HFFc6 (cell line): ENCODE measurements at regions not wholly inside any gene's neighbourhood (a gene's known extent, or its start where the extent isn't known, plus 50 kb on each side); places are given as distances from the start of the nearest gene placed in this dataset.
"Not testable (repeated sequence)": the region's sequence is repeated elsewhere in the genome, so short reads cannot be mapped to it uniquely, and the experiment has no call there.

ENCODE experiments used
- DNase-seq: peaks from one replicate; pipeline ENCODE4 v3.0.0-alpha.2; 2018
- H3K27ac Mint-ChIP-seq: 2 replicates; pipeline ENCODE4 v1.8.0; 2020; ENCODE audit warnings: mild to moderate bottlenecking, mixed read lengths
- H3K27me3 Mint-ChIP-seq: 2 replicates; pipeline ENCODE4 v1.8.0; 2021; ENCODE audit warnings: mild to moderate bottlenecking, moderate library complexity, mixed read lengths; ENCODE audit not compliant: insufficient read depth
- H3K36me3 Mint-ChIP-seq: 2 replicates; pipeline ENCODE4 v1.8.0; 2021; ENCODE audit warnings: low read depth, mixed read lengths
- H3K4me1 Mint-ChIP-seq: 2 replicates; pipeline ENCODE4 v1.8.0; 2020; ENCODE audit warnings: low read depth, mixed read lengths
- H3K4me3 Mint-ChIP-seq: 2 replicates; pipeline ENCODE4 v1.8.0; 2020; ENCODE audit warnings: mild to moderate bottlenecking, moderate library complexity, mixed read lengths
- H3K9me3 Mint-ChIP-seq: 2 replicates; pipeline ENCODE4 v1.8.0; 2020; ENCODE audit warnings: mild to moderate bottlenecking, mixed read lengths
- CTCF ChIP-seq: fragments of 200-600 bp; sonication (generic); IDR thresholded peaks from 2 replicates; pipeline ENCODE4 v1.5.0; 2021; ENCODE audit warnings: antibody characterized with exemption, mild to moderate bottlenecking

DNA sequence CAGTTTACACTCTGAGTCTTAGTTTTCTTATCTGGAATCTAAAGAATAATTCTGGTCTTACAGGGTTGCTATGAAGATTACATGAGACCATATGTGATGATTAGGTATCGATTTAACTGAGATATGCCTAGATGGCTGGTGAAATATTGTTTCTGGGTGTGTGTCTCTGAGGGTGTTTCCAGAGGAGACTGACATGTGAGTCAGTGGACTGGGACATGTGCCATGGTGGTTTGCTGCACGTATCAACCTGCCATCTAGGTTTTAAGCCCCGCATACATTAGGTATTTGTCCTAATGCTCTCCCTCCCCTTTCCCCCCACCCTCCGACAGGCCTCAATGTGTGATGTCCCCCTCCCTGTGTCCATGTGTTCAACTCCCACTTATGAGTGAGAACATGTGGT is 186.0 kb upstream of the CXorf66 start:
- Mint-ChIP-seq H3K36me3 (no peaks in the 10 kb centered on the region), H3K27ac (no peak overlapping the region), H3K27me3 (no peaks in the 10 kb centered on the region), H3K4me3 (no peak overlapping the region), H3K9me3 (peaks cover 9% of the 10 kb centered on the region; the same call in 1 of the 2 replicates), H3K4me1 (no peaks in the 10 kb centered on the region)
- DNase-seq: no peak
- no peak for TF ChIP-seq CTCF

GRCh38 chrX:140149761-140150160 is 184.4 kb upstream of the CXorf66 start:
- DNase-seq: no peak
- H3K36me3 Mint-ChIP-seq: no peaks in the 10 kb centered on the region
- peaks cover 9% of the 10 kb centered on the region; the same call in 1 of the 2 replicates for H3K9me3 Mint-ChIP-seq
- no peaks in the 10 kb centered on the region for H3K4me1 Mint-ChIP-seq
- no peak overlapping the region for H3K4me3 Mint-ChIP-seq
- H3K27me3 Mint-ChIP-seq: no peaks in the 10 kb centered on the region
- no peak overlapping the region for H3K27ac Mint-ChIP-seq
- no peak for TF ChIP-seq CTCF

DNA sequence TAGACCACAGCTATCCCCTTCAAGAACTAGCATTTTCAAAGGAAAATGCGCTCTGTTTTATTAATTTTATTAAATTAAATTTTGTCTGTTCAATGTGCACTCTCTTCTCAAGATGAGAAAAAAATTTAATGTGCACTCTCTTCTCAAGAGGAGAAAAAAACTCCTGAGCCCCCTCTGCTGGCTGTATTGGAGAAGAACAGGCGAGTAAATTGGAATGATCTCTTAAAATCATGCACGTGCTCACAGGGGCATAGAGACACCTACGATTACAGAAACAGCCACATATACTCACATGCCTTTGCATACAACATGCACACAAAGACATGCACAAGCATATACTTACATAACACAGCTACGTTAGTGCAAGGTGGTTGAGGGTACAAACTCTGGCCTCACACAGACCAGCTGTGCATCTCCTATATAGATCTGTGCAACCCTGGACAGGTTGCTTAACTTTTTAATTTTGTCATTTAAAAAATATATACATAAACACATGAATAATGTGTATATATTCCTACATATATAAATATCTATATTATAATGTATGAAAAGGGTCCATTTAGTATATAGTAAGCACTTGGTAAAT is 176.2 kb upstream of the CXorf66 start:
- H3K4me3 Mint-ChIP-seq: no peak overlapping the region
- peak; percentile 5 for DNase-seq
- no peaks in the 10 kb centered on the region for H3K27me3 Mint-ChIP-seq
- peak; percentile 70 for TF ChIP-seq CTCF
- no peaks in the 10 kb centered on the region for H3K36me3 Mint-ChIP-seq
- H3K4me1 Mint-ChIP-seq: no peaks in the 10 kb centered on the region
- H3K27ac Mint-ChIP-seq: no peak overlapping the region
- H3K9me3 Mint-ChIP-seq: no peaks in the 10 kb centered on the region

GRCh38 chrX:140138492-140138891 is 173.2 kb upstream of the CXorf66 start:
- not testable (repeated sequence) for DNase-seq, H3K36me3 Mint-ChIP-seq, H3K27ac Mint-ChIP-seq, H3K27me3 Mint-ChIP-seq, H3K4me1 Mint-ChIP-seq, H3K9me3 Mint-ChIP-seq, H3K4me3 Mint-ChIP-seq

DNA sequence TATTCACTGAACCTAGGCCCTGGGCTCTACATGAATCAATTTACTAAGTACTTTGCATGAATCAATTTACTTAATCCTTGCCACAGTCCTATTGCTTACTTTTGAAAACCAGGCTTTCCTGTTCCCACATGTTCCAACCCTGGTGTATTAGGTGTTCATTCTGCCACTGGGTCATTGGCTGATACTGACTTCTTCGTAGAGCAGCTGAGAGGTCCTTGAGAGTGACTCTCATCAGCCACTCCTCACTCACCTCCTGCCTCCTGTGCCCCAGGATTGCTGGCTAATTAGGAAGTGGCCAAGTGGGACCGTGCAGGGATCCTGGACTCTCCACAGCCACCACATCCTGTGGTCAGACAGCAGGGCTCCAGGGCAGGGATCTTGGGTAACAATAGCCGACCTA is 172.7 kb upstream of the CXorf66 start:
- H3K27ac Mint-ChIP-seq: not testable (repeated sequence)

DNA sequence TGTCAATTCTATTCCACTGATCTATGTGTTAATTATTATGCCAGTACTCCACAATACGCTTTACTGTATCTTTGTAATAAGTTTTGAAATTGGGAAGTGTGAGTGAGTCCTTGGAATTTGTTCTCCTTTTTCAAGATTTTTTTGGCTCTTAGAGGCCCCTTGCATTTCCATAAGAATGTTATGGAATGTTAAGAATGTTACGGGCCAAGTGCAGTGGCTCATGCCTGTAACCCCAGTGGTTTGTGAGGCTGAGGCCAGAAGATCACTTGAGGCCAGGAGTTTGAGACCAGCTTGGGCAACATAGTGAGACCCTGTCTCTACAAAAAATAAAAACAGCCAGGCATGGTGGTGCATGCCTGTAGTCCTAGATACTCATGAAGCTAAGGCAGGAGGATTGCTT is 167.6 kb upstream of the CXorf66 start:
- DNase-seq: no peak
- no peak overlapping the region for H3K4me3 Mint-ChIP-seq
- H3K9me3 Mint-ChIP-seq: no peaks in the 10 kb centered on the region

More for the DNA sequence above, 172.7 kb upstream of the CXorf66 start:
- not testable (repeated sequence) for H3K36me3 Mint-ChIP-seq, H3K27me3 Mint-ChIP-seq, DNase-seq, H3K9me3 Mint-ChIP-seq, H3K4me3 Mint-ChIP-seq, H3K4me1 Mint-ChIP-seq

More for the DNA sequence above, 167.6 kb upstream of the CXorf66 start:
- TF ChIP-seq CTCF: no peak
- Mint-ChIP-seq H3K4me1 (no peaks in the 10 kb centered on the region), H3K36me3 (no peaks in the 10 kb centered on the region), H3K27me3 (no peaks in the 10 kb centered on the region), H3K27ac (no peak overlapping the region)
